ENCODE measurements at regions not wholly inside any gene's neighbourhood (a gene's known extent, or its start where the extent isn't known, plus 50 kb on each side); places are given as distances from the start of the nearest gene placed in this dataset.

- TF ChIP-seq POLR2A (IDR thresholded peaks at IDR 0.05) (no peak), CTCF (IDR thresholded peaks at IDR 0.05) (no peak), POLR2AphosphoS5 (IDR thresholded peaks at IDR 0.05; ENCODE audit: insufficient read depth in 1 of 2, low read depth in 1 of 2) (no peak)
These were observed 77.7 kb upstream of the JUN start for GRCh38 chr1:58861506-58861905.
